Smooth muscle cell (in vitro differentiated cells): ENCODE measurements at regions not wholly inside any gene's neighbourhood (a gene's known extent, or its start where the extent isn't known, plus 50 kb on each side); places are given as distances from the start of the nearest gene placed in this dataset.

Experiments
- DNase-seq: peaks from one replicate; lab custom pipeline; 2025; ENCODE audit not compliant: unreplicated experiment; lab: John Stamatoyannopoulos, UW
- H2AFZ ChIP-seq: fragments of 200-600 bp; sonication (generic); 2 replicates; pipeline ENCODE4 v1.6.0; 2016; ENCODE audit warnings: antibody characterized with exemption, low read depth, mild to moderate bottlenecking
- H3F3A ChIP-seq: fragments of 200-600 bp; sonication (generic); 2 replicates; pipeline ENCODE4 v1.6.0; 2017; ENCODE audit warnings: antibody characterized with exemption, low read depth
- H3K27ac ChIP-seq: fragments of 200-600 bp; sonication (generic); 2 replicates; pipeline ENCODE4 v1.5.1; 2016; ENCODE audit warnings: low read depth, mild to moderate bottlenecking
- H3K27me3 ChIP-seq: fragments of 200-600 bp; sonication (generic); 2 replicates; pipeline ENCODE4 v1.6.1; 2016; ENCODE audit warnings: low read depth, mild to moderate bottlenecking
- H3K36me3 ChIP-seq: fragments of 200-600 bp; sonication (generic); 2 replicates; pipeline ENCODE4 v1.5.1; 2016; ENCODE audit warnings: low read depth
- H3K4me1 ChIP-seq: fragments of 200-600 bp; sonication (generic); 2 replicates; pipeline ENCODE4 v1.5.1; 2016; ENCODE audit warnings: low read depth
- H3K4me2 ChIP-seq: fragments of 200-600 bp; sonication (generic); 2 replicates; pipeline ENCODE4 v1.6.0; 2016; ENCODE audit warnings: mild to moderate bottlenecking
- H3K4me3 ChIP-seq: fragments of 200-600 bp; sonication (generic); 2 replicates; pipeline ENCODE4 v1.5.1; 2016; ENCODE audit warnings: mild to moderate bottlenecking
- H3K79me2 ChIP-seq: fragments of 200-600 bp; sonication (generic); 2 replicates; pipeline ENCODE4 v1.6.0; 2016; ENCODE audit warnings: low read depth, mild to moderate bottlenecking
- H3K9ac ChIP-seq: fragments of 200-600 bp; sonication (generic); 2 replicates; pipeline ENCODE4 v1.6.0; 2016; ENCODE audit warnings: low read depth
- H3K9me3 ChIP-seq: fragments of 200-600 bp; sonication (generic); replicated peaks from 2 replicates; pipeline ENCODE4 v1.5.1; 2016; ENCODE audit warnings: low read depth
- H4K20me1 ChIP-seq: fragments of 200-600 bp; sonication (generic); 2 replicates; pipeline ENCODE4 v1.6.0; 2016; ENCODE audit warnings: low read depth
- WGBS: methylation state at CpG from one replicate; pipeline ENCODE4 v1.1.7; 2016; ENCODE audit warnings: low lambda C conversion rate; 5-methylcytosine and 5-hydroxymethylcytosine counted together
- TF ChIP-seq, protein P1 (sequence below): fragments of 200-600 bp; sonication (generic); IDR thresholded peaks from 2 replicates; pipeline ENCODE4 v1.5.1; 2017; ENCODE audit warnings: borderline replicate concordance, mild to moderate bottlenecking, antibody characterized with exemption; ENCODE audit not compliant: insufficient read depth, poor library complexity, severe bottlenecking

DNA sequence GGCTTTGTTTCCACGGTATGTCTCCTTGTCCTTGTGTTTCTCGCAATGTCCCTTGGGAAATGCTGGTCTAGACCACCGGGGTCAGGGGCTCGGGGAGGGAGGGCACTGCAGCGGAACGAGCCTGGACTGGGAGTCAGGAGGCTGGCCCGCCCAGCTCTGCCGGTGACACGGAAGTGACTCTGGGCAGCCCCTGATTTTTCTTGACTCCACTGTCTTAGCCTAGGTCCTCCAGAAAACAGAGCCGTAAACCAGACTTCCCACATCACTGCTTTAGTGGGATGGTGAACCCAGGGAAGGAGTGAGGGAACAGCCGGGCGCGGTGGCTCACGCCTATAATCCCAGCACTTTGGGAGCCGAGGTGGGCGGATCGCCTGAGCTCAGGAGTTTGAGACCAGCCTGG lies 144.2 kb downstream of the ASB1 start:
- Histone ChIP-seq H3K9me3 (no peaks in the 10 kb centered on the region), H2AFZ (no peak overlapping the region), H3K36me3 (no peaks in the 10 kb centered on the region), H3K9ac (no peak overlapping the region), H3F3A (no peaks in the 10 kb centered on the region), H3K4me2 (no peak overlapping the region), H3K27me3 (peaks cover 10% of the 10 kb centered on the region), H3K4me1 (no peaks in the 10 kb centered on the region), H3K79me2 (no peaks in the 10 kb centered on the region), H3K4me3 (no peak overlapping the region), H3K27ac (no peak overlapping the region), H4K20me1 (no peaks in the 10 kb centered on the region)
- WGBS: 90% methylated on average over 17 of the region's 17 CpGs
- TF ChIP-seq, protein P1, sequence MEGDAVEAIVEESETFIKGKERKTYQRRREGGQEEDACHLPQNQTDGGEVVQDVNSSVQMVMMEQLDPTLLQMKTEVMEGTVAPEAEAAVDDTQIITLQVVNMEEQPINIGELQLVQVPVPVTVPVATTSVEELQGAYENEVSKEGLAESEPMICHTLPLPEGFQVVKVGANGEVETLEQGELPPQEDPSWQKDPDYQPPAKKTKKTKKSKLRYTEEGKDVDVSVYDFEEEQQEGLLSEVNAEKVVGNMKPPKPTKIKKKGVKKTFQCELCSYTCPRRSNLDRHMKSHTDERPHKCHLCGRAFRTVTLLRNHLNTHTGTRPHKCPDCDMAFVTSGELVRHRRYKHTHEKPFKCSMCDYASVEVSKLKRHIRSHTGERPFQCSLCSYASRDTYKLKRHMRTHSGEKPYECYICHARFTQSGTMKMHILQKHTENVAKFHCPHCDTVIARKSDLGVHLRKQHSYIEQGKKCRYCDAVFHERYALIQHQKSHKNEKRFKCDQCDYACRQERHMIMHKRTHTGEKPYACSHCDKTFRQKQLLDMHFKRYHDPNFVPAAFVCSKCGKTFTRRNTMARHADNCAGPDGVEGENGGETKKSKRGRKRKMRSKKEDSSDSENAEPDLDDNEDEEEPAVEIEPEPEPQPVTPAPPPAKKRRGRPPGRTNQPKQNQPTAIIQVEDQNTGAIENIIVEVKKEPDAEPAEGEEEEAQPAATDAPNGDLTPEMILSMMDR: no peak
- no peak for DNase-seq

DNA sequence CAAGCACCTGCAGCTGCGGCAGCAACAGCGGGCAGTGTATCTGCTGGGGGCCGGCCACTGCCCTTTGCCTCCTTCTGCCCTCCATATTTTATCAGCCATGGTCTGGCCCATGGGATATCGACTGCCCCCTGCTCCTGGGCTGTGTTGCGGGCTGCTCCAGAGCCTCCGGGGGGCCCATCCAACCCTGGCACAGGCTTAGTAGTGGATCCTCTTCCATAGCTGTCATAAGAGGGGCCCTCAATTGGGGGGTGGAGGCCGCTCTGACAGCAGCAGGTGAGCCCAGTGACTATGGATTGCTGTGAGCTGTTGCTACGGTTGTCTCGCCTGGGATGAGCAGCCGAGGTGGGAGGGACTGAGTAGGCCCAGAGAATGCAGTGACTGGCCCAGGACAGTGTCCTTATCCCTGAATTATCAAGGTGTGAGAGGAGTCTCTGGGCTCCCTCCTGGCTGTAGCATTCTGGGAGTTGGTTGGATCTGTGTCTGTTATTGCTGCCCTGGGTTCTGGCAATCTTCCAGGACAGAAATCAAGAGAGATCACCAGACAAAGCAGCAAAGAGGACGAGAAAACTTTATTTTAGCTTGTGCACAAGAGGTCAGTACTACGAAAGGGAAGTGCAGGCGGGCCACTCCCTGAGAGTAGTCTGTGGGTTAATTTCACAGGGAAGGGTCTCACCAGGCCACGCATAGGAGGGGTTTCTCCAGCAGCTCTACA lies 145.1 kb downstream of the ASB1 start:
- H3K4me3 ChIP-seq: no peak overlapping the region
- no peaks in the 10 kb centered on the region for H4K20me1 ChIP-seq
- no peaks in the 10 kb centered on the region for H3K36me3 ChIP-seq
- peaks cover 19% of the 10 kb centered on the region for H3K27me3 ChIP-seq
- H3K27ac ChIP-seq: no peak overlapping the region
- H3K9ac ChIP-seq: no peak overlapping the region
- DNase-seq: no peak
- no peaks in the 10 kb centered on the region for H3K4me1 ChIP-seq
- H3K4me2 ChIP-seq: no peak overlapping the region
- 94% methylated on average over 14 of the region's 14 CpGs for WGBS
- H2AFZ ChIP-seq: no peak overlapping the region
- no peaks in the 10 kb centered on the region for H3K9me3 ChIP-seq
- TF ChIP-seq, protein P1: no peak
- no peaks in the 10 kb centered on the region for H3F3A ChIP-seq
- no peaks in the 10 kb centered on the region for H3K79me2 ChIP-seq

DNA sequence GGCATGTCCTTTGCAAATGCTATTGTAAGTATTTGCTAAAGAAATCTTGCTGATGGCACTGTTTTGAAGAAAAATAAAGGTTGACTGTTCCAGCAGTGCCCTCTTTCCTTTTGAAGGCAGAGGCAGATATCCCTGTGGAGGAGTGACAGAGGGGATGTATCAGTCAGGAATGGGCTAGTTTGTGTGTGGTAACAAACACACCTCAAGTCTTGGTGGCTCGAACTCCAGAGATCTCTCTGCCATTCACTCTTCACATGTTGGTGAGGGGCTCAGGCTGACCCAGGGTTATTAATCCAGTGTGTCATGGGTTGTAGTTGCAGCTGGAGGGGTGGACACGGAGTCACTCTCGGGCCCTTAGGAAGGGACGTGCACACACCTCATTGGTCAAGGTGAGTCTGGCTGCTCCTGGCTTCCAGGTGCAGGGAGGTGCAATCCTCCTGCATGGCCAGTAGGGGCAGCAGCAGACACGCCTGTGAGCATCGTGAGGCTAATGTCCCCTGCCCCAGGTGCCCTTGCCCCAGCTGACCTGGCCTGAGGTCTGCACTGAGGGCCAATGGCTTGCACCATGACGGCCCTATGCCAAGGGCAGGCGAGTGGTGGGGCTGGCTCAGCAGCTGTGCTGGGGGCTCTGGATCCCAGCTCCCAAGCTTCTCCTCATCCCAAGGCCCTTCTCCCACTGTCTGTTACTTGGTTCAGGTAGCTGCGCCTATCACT lies 146.5 kb downstream of the ASB1 start:
- H3K4me2 ChIP-seq: no peak overlapping the region
- 61% methylated on average over 9 of the region's 9 CpGs for WGBS
- peaks cover 19% of the 10 kb centered on the region for H3K27me3 ChIP-seq
- no peak overlapping the region for H3K9ac ChIP-seq
- no peaks in the 10 kb centered on the region for H3K36me3 ChIP-seq
- no peak overlapping the region for H3K27ac ChIP-seq
- no peaks in the 10 kb centered on the region for H3K9me3 ChIP-seq
- no peaks in the 10 kb centered on the region for H3K79me2 ChIP-seq
- H3K4me1 ChIP-seq: no peaks in the 10 kb centered on the region
- no peak overlapping the region for H2AFZ ChIP-seq
- no peaks in the 10 kb centered on the region for H4K20me1 ChIP-seq
- no peaks in the 10 kb centered on the region for H3F3A ChIP-seq
- DNase-seq: no peak
- H3K4me3 ChIP-seq: no peak overlapping the region
- TF ChIP-seq, protein P1: peak; percentile 36
